Stimulated activated CD4-positive, alpha-beta T cell treated with anti-CD3 and anti-CD28 coated beads, Interleukin-2, amount 100 ng/mL, for 48 hours (primary cell): ENCODE measurements at regions not wholly inside any gene's neighbourhood (a gene's known extent, or its start where the extent isn't known, plus 50 kb on each side); places are given as distances from the start of the nearest gene placed in this dataset.
"Not testable (repeated sequence)": the region's sequence is repeated elsewhere in the genome, so short reads cannot be mapped to it uniquely, and the experiment has no call there.

Experiments
- DNase-seq, 2 donors: peaks; one replicate each; pipeline ENCODE4 v3.0.0-alpha.2; 2020

GRCh38 chr11:109946322-109946846, 146.8 kb upstream of the ZC3H12C start:
- DNase-seq = peak; percentile 48 to 58

DNA sequence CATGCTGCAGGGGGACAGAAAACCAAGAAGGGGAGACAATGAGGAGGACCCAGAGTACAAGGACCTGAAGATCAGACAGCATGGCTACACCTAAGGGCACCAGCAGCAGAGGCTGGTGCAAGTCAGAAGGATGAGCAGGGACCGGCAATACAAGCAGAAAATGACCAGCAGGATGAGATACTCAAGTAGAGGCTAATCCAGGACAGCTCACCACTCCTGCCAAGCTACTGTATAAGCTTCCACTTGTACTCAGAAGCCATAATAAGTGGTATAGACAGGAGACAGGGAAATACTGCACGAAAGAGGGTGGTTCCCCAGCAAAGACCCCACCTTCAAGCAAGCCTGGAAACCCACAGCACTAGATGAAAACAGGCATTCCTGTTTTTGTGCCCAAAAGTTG, 138.7 kb upstream of the ZC3H12C start:
- DNase-seq = no peak

GRCh38 chr11:109956124-109956793, 136.9 kb upstream of the ZC3H12C start:
- DNase-seq = no peak

GRCh38 chr11:109957000-109957399, 136.2 kb upstream of the ZC3H12C start:
- DNase-seq = no peak

- DNase-seq = no peak
Observed at GRCh38 chr11:109957601-109958000, 135.6 kb upstream of the ZC3H12C start.

GRCh38 chr11:109958131-109958820, 134.9 kb upstream of the ZC3H12C start:
- no peak for DNase-seq

DNA sequence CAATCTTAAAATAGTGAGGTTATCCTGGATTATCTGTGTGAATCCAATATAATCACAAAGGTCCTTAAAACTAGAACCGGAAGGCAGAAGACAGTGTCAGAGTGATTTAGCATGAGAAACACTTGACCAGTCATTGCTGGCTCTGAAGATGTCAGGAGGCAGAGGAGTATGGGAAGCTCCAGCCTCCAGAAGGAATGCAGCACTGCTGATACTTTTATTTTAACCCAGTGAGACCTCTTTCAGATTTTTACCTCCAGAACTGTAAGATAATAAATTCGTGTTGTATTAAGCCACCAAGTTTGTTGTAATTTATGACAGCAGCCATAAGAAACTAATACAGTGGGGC, 134.4 kb upstream of the ZC3H12C start:
- no peak for DNase-seq

DNA sequence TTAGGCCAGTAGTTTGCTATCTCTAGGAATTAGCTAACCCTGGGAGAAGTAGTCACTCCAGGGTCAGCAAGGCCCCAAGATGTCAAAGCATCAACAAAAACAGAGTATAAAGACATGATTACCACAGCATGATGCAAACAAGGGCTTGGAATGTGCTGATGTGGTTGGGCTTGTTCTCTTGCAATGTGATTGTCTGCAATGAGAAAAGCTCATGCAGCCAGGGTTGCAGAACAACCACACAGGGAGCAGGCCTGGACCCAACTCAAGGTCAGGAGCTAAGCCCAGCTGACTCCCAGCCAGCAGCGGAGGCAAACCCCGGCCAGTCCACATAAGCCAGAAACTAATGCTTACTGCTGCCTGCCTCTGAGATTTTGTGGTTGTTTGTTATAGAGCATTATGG, 132.4 kb upstream of the ZC3H12C start:
- no peak for DNase-seq

DNA sequence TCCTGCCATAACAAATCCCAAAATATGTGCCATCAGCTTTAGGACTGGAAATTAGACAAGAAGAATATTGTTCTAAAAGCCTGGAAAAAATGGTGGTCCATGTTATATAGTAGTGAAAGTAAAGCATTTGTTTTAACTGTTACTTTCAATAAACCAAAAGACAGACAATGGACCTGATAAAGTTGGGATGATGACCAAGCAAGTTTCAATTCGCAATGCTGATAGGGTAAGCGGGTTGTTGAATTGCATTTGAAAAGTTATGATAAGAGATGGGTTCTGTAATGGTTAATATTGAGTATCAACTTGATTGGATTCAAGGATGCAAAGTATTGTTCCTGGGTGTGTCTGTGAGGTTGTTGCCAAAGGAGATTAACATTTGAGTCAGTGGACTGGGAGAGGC, 131.9 kb upstream of the ZC3H12C start:
- no peak for DNase-seq

DNA sequence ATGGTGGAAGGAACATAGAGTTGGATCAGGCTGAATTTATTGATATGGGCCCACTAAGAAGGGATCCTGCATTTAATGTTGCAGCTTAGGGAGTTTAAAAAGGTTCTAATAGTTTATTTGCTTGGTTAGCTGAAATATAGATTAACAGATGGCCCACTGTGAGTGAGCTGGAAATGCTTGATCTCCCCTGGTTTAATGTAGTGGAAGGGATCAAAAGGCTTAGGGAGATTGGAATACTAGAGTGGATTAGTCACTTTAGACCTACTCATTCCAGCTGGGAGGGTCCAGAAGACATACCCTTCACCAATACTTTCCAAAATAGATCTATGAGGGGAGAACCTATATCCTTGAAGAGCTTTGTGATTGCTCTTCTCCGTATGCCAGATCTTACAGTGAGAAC, 130.1 kb upstream of the ZC3H12C start:
- DNase-seq = no peak

GRCh38 chr11:109964487-109964886, 128.7 kb upstream of the ZC3H12C start:
- no peak for DNase-seq

- not testable (repeated sequence) for DNase-seq
Observed at GRCh38 chr11:109965445-109965844, 127.7 kb upstream of the ZC3H12C start.

- not testable (repeated sequence) for DNase-seq
Observed at GRCh38 chr11:109965926-109966325, 127.3 kb upstream of the ZC3H12C start.

- not testable (repeated sequence) for DNase-seq
Observed at GRCh38 chr11:109967136-109967535, 126.1 kb upstream of the ZC3H12C start.

- no peak for DNase-seq
Observed at GRCh38 chr11:109968299-109968698, 124.9 kb upstream of the ZC3H12C start.

- no peak for DNase-seq
Observed at GRCh38 chr11:109968781-109969180, 124.4 kb upstream of the ZC3H12C start.

DNA sequence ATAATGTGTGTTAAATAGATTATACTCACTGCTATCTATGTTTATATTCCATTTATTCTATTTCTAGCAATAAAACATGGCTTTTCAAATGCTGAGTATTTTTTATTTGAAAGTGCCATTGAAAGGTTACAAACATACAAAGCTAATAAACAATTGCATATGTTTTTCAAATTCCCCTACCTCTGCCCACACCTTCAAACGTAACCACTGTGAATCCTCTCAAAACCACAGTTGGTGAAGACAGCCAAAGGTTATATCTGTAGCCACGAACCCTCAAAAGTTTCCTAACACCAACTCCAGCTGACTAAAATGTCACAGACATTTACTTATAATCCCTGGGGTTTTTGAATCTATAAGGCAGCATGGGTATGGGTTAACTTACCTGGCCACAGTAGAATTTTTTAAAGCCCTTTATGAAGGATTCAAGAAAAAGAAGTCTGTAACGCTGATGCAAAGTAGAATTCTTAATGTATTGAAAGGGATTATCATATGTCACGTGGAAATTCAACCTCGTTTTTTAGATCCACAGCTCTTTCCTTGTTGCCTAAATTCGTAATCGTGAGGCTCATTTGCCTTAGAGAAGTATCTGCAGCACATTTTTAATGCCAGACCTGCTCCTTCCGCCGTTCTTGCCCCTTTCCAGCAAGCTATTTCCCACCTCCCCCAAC, 122.5 kb upstream of the ZC3H12C start:
- no peak for DNase-seq

- DNase-seq = no peak
Observed at GRCh38 chr11:109971184-109971523, 122.0 kb upstream of the ZC3H12C start.

- no peak for DNase-seq
Observed at GRCh38 chr11:109972181-109972715, 120.9 kb upstream of the ZC3H12C start.

DNA sequence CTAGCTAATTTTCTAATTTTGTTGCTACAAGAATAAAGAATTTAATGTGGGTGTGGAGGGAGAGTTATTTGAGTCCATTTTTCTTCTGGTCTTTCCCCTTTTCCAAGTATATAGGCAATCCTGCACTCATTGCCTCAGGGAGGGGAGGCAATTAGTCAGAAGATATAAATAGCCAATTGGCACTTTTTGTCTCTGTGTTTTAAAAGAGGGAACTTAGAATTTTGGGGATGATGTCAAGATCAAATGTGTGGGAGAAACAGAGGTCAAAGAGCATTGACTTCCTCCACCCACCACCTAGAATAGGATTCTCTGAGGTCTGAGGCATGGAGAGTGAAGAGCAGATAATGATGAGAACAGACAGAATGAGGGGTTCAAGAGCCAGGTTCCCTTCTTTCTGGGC, 120.3 kb upstream of the ZC3H12C start:
- no peak for DNase-seq

GRCh38 chr11:109973486-109973885, 119.7 kb upstream of the ZC3H12C start:
- DNase-seq = no peak

DNA sequence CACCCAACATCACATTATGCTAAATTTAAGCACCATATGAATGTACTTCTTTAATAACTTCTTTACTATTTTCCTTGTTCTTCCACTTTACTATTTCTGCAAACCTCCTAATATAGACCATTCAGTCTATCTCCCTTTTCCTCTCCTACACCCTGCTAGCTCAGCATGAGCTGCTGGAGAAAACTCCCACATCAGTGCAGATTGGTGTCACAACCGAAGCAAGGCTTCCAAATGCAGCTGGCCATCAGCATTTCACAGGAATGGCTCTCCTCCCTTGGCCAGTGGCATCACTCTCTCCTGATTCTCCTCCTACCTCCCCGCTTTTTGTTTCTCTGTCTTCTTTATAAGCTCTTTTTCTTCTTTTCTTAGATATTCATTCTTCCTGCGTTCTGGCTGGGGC, 118.7 kb upstream of the ZC3H12C start:
- no peak for DNase-seq

DNA sequence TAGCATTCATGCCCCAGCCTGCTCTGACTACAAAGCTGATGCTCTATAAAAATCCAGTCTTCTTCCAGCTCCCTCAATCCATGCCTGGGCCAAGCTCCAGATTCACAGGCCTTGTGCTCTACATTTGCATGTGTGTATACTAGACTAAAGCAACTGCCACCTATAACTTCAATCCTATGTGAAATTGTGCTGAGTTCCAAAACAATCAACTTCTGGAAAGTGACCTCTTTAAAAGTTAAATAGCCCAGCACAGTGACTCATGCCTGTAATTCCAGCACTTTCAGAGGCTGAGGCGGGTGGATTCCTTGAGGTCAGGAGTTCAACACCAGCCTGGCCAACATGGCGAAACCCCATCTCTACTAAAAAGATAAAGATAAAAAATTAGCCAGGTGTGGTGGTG, 114.3 kb upstream of the ZC3H12C start:
- no peak for DNase-seq
